Calu3 (cell line): ENCODE measurements at regions not wholly inside any gene's neighbourhood (a gene's known extent, or its start where the extent isn't known, plus 50 kb on each side); places are given as distances from the start of the nearest gene placed in this dataset.

Experiments
- BruUV-seq: library from RNA; stranded (reverse); fragments of 400-500 nt; replicated peaks from 2 replicates; lab custom pipeline; 2021; lab: Mats Ljungman, UMichigan
- CTCF ChIA-PET: fragments of 300-600 bp; sonication (Branson Sonifier 250); formaldehyde crosslinking; loops from one replicate; lab custom pipeline; 2022; ENCODE audit warnings: antibody characterized with exemption; lab: Charles Lee
- DNase-seq: peaks from one replicate; pipeline ENCODE4 v3.0.0; 2022
- H3K27ac Mint-ChIP-seq: one replicate; pipeline ENCODE4 v1.8.0; 2022; ENCODE audit warnings: mixed read lengths; ENCODE audit not compliant: unreplicated experiment
- H3K27me3 Mint-ChIP-seq: one replicate; pipeline ENCODE4 v1.8.0; 2022; ENCODE audit warnings: mixed read lengths; ENCODE audit not compliant: unreplicated experiment
- H3K36me3 Mint-ChIP-seq: one replicate; pipeline ENCODE4 v1.8.0; 2022; ENCODE audit warnings: mild to moderate bottlenecking, moderate library complexity, mixed read lengths; ENCODE audit not compliant: insufficient read depth, unreplicated experiment
- H3K4me1 Mint-ChIP-seq: one replicate; pipeline ENCODE4 v1.8.0; 2022; ENCODE audit warnings: mild to moderate bottlenecking, low read depth, mixed read lengths; ENCODE audit not compliant: unreplicated experiment
- H3K4me3 Mint-ChIP-seq: one replicate; pipeline ENCODE4 v1.8.0; 2022; ENCODE audit warnings: mild to moderate bottlenecking, low read depth, moderate library complexity, mixed read lengths; ENCODE audit not compliant: unreplicated experiment
- H3K9me3 Mint-ChIP-seq: one replicate; pipeline ENCODE4 v1.8.0; 2022; ENCODE audit warnings: low read depth, mixed read lengths; ENCODE audit not compliant: unreplicated experiment
- CTCF ChIP-seq: fragments of 200-600 bp; IDR thresholded peaks from one replicate; pipeline ENCODE4 v1.8.0; 2022; ENCODE audit warnings: antibody characterized with exemption; ENCODE audit not compliant: unreplicated experiment
- intact Hi-C: fragments of 100-400 bp; cut with micrococcal nuclease; formaldehyde crosslinking; loops from one replicate; pipeline ENCODE4 v1.10.0; 2022; ENCODE audit not compliant: unreplicated experiment

- CTCF ChIA-PET = no interaction called here
- TF ChIP-seq CTCF = no peak
- Mint-ChIP-seq H3K27ac (no peak overlapping the region), H3K4me3 (no peak overlapping the region), H3K9me3 (no peaks in the 10 kb centered on the region), H3K27me3 (no peaks in the 10 kb centered on the region), H3K4me1 (no peaks in the 10 kb centered on the region), H3K36me3 (no peaks in the 10 kb centered on the region)
- DNase-seq = no peak
- intact Hi-C loops = no loop called here
- BruUV-seq = no TSS peak
These were observed 69.2 kb upstream of the CTNND2 start for GRCh38 chr5:11973469-11973868.

- Mint-ChIP-seq H3K9me3 (no peaks in the 10 kb centered on the region), H3K4me3 (no peak overlapping the region), H3K27ac (no peak overlapping the region), H3K4me1 (no peaks in the 10 kb centered on the region), H3K27me3 (no peaks in the 10 kb centered on the region), H3K36me3 (no peaks in the 10 kb centered on the region)
- no peak for TF ChIP-seq CTCF
- intact Hi-C loops = no loop called here
- no peak for DNase-seq
- no TSS peak for BruUV-seq
- CTCF ChIA-PET = no interaction called here
These were observed 59.0 kb upstream of the CTNND2 start for GRCh38 chr5:11963227-11963626.

- CTCF ChIA-PET = no interaction called here
These were observed 57.9 kb upstream of the CTNND2 start for GRCh38 chr5:11962122-11962521.

GRCh38 chr5:11958321-11958720 is 54.1 kb upstream of the CTNND2 start:
- Mint-ChIP-seq H3K4me3 (no peak overlapping the region), H3K27ac (no peak overlapping the region), H3K27me3 (no peaks in the 10 kb centered on the region), H3K9me3 (no peaks in the 10 kb centered on the region), H3K36me3 (no peaks in the 10 kb centered on the region), H3K4me1 (no peaks in the 10 kb centered on the region)
- TF ChIP-seq CTCF = no peak
- BruUV-seq = no TSS peak
- CTCF ChIA-PET = interaction anchor here (0.5 kb wide), 1 partner anchor 127 kb away, joined by 3 read pairs; no protein-coding TSS in a partner anchor
- intact Hi-C loops = no loop called here
- no peak for DNase-seq

More at GRCh38 chr5:11962122-11962521, 57.9 kb upstream of the CTNND2 start:
- no TSS peak for BruUV-seq
- Mint-ChIP-seq H3K27ac (no peak overlapping the region), H3K36me3 (no peaks in the 10 kb centered on the region), H3K4me1 (no peaks in the 10 kb centered on the region), H3K4me3 (no peak overlapping the region), H3K9me3 (no peaks in the 10 kb centered on the region), H3K27me3 (no peaks in the 10 kb centered on the region)
- intact Hi-C loops = no loop called here
- TF ChIP-seq CTCF = no peak
- no peak for DNase-seq
